ENCODE measurements at regions not wholly inside any gene's neighbourhood (a gene's known extent, or its start where the extent isn't known, plus 50 kb on each side); places are given as distances from the start of the nearest gene placed in this dataset.

DNA sequence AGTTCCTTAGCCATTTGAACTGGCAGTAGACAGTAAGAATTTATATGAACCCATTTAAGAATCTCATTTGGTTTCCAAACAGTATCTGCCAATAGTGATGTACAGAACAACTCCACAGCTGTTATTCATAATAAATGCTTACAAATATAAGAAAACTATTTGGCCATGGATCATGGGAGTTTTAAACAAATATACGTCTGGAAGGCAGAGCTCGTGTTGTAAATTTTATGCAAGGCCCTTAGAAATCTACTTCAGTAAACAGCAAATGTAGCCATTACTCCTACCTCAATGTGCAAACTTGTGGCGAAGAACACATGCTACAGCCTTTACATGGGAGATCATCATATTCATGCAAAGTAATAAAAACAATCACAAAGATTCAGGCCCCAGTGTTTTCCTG is 65.3 kb upstream of the NANOGP8 start:
- no peak overlapping the region for H2BK15ac ChIP-seq (ENCODE audit: low read depth, poor library complexity, severe bottlenecking)
- no peak overlapping the region for H3K9ac ChIP-seq (ENCODE audit: low read length)
- H3K27ac ChIP-seq (ENCODE audit: low read length, poor library complexity, severe bottlenecking): no peak overlapping the region
- H3K79me1 ChIP-seq (replicated peaks; ENCODE audit: low read length, poor library complexity, severe bottlenecking): no peaks in the 10 kb centered on the region
- no peak overlapping the region for H4K91ac ChIP-seq (ENCODE audit: low read length)
- WGBS: 81% methylated on average over 3 of the region's 3 CpGs
- H2AK5ac ChIP-seq (ENCODE audit: low read length, severe bottlenecking): no peak overlapping the region
- H3K27me3 ChIP-seq (ENCODE audit: control insufficient read depth in 1 of 2, insufficient read depth in 1 of 2, low read length in 2 of 2): no peaks in the 10 kb centered on the region
- H3K4ac ChIP-seq (ENCODE audit: low read depth in 1 of 2, low read length in 2 of 2): no peak overlapping the region
- no peak overlapping the region for H2BK120ac ChIP-seq (ENCODE audit: low read depth, low read length)
- no peak overlapping the region for H2AFZ ChIP-seq (ENCODE audit: low read depth, low read length)
- no peak overlapping the region for H2BK5ac ChIP-seq (ENCODE audit: low read depth, low read length, poor library complexity, severe bottlenecking)
- H3K4me1 ChIP-seq (ENCODE audit: control insufficient read depth, insufficient read depth, low read depth, low read length): no peaks in the 10 kb centered on the region
- no peak overlapping the region for H4K8ac ChIP-seq (ENCODE audit: low read length)
- H3K4me2 ChIP-seq (ENCODE audit: low read length, poor library complexity, severe bottlenecking): no peak overlapping the region
- no peak overlapping the region for H3K14ac ChIP-seq (ENCODE audit: low read length in 2 of 2)
- no peaks in the 10 kb centered on the region for H3K9me3 ChIP-seq (ENCODE audit: control insufficient read depth, low read length)
- no peak overlapping the region for H3K4me3 ChIP-seq (ENCODE audit: insufficient read depth in 1 of 2, low read depth in 1 of 2, low read length in 2 of 2)
- no peak for DNase-seq
- H3K18ac ChIP-seq (ENCODE audit: low read depth in 1 of 2, low read length in 2 of 2): no peak overlapping the region
- H2BK12ac ChIP-seq (ENCODE audit: low read length in 2 of 2): no peak overlapping the region
- H3K23ac ChIP-seq (ENCODE audit: low read length in 2 of 2): no peak overlapping the region
- no peaks in the 10 kb centered on the region for H3K36me3 ChIP-seq (ENCODE audit: control insufficient read depth in 1 of 2, insufficient read depth in 2 of 2, low read depth in 1 of 2, low read length in 2 of 2)

GRCh38 chr15:35145336-35145735 is 60.2 kb upstream of the NANOGP8 start:
- no peaks in the 10 kb centered on the region for H3K9me3 ChIP-seq (ENCODE audit: control insufficient read depth, low read length)
- no peak overlapping the region for H4K91ac ChIP-seq (ENCODE audit: low read length)
- no peak overlapping the region for H3K18ac ChIP-seq (ENCODE audit: low read depth in 1 of 2, low read length in 2 of 2)
- H3K79me1 ChIP-seq (replicated peaks; ENCODE audit: low read length, poor library complexity, severe bottlenecking): no peaks in the 10 kb centered on the region
- no peak overlapping the region for H3K27ac ChIP-seq (ENCODE audit: low read length, poor library complexity, severe bottlenecking)
- peak overlapping the region; percentile 19 for H2BK120ac ChIP-seq (ENCODE audit: low read depth, low read length)
- H3K27me3 ChIP-seq (ENCODE audit: control insufficient read depth in 1 of 2, insufficient read depth in 1 of 2, low read length in 2 of 2): no peaks in the 10 kb centered on the region
- H3K4me1 ChIP-seq (ENCODE audit: control insufficient read depth, insufficient read depth, low read depth, low read length): peaks cover 2% of the 10 kb centered on the region
- H2BK12ac ChIP-seq (ENCODE audit: low read length in 2 of 2): no peak overlapping the region
- H3K36me3 ChIP-seq (ENCODE audit: control insufficient read depth in 1 of 2, insufficient read depth in 2 of 2, low read depth in 1 of 2, low read length in 2 of 2): no peaks in the 10 kb centered on the region
- no peak overlapping the region for H4K8ac ChIP-seq (ENCODE audit: low read length)
- no peak overlapping the region for H3K23ac ChIP-seq (ENCODE audit: low read length in 2 of 2)
- no peak overlapping the region for H3K4me3 ChIP-seq (ENCODE audit: insufficient read depth in 1 of 2, low read depth in 1 of 2, low read length in 2 of 2)
- no peak overlapping the region for H3K4ac ChIP-seq (ENCODE audit: low read depth in 1 of 2, low read length in 2 of 2)
- WGBS: 96% methylated on average over 1 of the region's 1 CpG
- no peak overlapping the region for H2BK5ac ChIP-seq (ENCODE audit: low read depth, low read length, poor library complexity, severe bottlenecking)
- no peak overlapping the region for H3K4me2 ChIP-seq (ENCODE audit: low read length, poor library complexity, severe bottlenecking)
- no peak overlapping the region for H3K9ac ChIP-seq (ENCODE audit: low read length)
- H2AK5ac ChIP-seq (ENCODE audit: low read length, severe bottlenecking): no peak overlapping the region
- H2AFZ ChIP-seq (ENCODE audit: low read depth, low read length): no peak overlapping the region
- no peak for DNase-seq
- no peak overlapping the region for H3K14ac ChIP-seq (ENCODE audit: low read length in 2 of 2)
- H2BK15ac ChIP-seq (ENCODE audit: low read depth, poor library complexity, severe bottlenecking): no peak overlapping the region

DNA sequence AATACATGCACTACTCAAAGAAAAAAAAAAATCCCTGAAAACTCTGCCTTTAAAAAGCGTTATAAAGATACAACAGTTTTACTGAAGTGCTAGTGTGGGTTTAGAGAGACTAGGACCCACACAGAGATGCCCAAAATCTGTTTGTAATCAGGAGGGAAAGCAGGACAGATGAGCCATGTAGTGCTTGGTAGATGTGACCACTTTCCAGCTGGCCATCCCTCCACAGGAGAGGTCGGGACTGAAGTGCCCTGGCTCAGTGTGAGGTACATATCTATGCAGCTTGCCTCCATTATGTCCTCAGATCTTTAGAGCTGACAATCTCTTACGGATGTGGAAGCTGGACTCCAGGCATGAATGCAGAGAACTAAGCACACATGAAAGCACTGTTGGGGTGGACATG is 57.5 kb upstream of the NANOGP8 start:
- Histone ChIP-seq H3K4ac (ENCODE audit: low read depth in 1 of 2, low read length in 2 of 2) (peak overlapping the region; percentile 39 to 100), H3K18ac (ENCODE audit: low read depth in 1 of 2, low read length in 2 of 2) (peak overlapping the region; percentile 98), H3K4me3 (ENCODE audit: insufficient read depth in 1 of 2, low read depth in 1 of 2, low read length in 2 of 2) (no peak overlapping the region), H3K9ac (ENCODE audit: low read length) (peak overlapping the region; percentile 71), H3K79me1 (replicated peaks; ENCODE audit: low read length, poor library complexity, severe bottlenecking) (no peaks in the 10 kb centered on the region), H3K27me3 (ENCODE audit: control insufficient read depth in 1 of 2, insufficient read depth in 1 of 2, low read length in 2 of 2) (no peaks in the 10 kb centered on the region), H4K8ac (ENCODE audit: low read length) (peak overlapping the region; percentile 99), H3K27ac (ENCODE audit: low read length, poor library complexity, severe bottlenecking) (no peak overlapping the region), H3K4me2 (ENCODE audit: low read length, poor library complexity, severe bottlenecking) (no peak overlapping the region), H2BK5ac (ENCODE audit: low read depth, low read length, poor library complexity, severe bottlenecking) (no peak overlapping the region), H2BK12ac (ENCODE audit: low read length in 2 of 2) (peak overlapping the region; percentile 97 to 100), H3K4me1 (ENCODE audit: control insufficient read depth, insufficient read depth, low read depth, low read length) (peaks cover 2% of the 10 kb centered on the region), H2BK15ac (ENCODE audit: low read depth, poor library complexity, severe bottlenecking) (no peak overlapping the region), H2AK5ac (ENCODE audit: low read length, severe bottlenecking) (no peak overlapping the region), H3K14ac (ENCODE audit: low read length in 2 of 2) (peak overlapping the region in 1 of 2 experiments; percentile 95), H3K36me3 (ENCODE audit: control insufficient read depth in 1 of 2, insufficient read depth in 2 of 2, low read depth in 1 of 2, low read length in 2 of 2) (no peaks in the 10 kb centered on the region), H3K23ac (ENCODE audit: low read length in 2 of 2) (no peak overlapping the region), H2AFZ (ENCODE audit: low read depth, low read length) (peak overlapping the region; percentile 71), H3K9me3 (ENCODE audit: control insufficient read depth, low read length) (no peaks in the 10 kb centered on the region), H2BK120ac (ENCODE audit: low read depth, low read length) (peak overlapping the region; percentile 29), H4K91ac (ENCODE audit: low read length) (peak overlapping the region; percentile 98)
- DNase-seq: peak; percentile 40
- WGBS: 87% methylated on average over 3 of the region's 3 CpGs

GRCh38 chr15:35141743-35142471 is 56.8 kb upstream of the NANOGP8 start:
- Histone ChIP-seq H2BK12ac (ENCODE audit: low read length in 2 of 2) (no peak overlapping the region), H3K18ac (ENCODE audit: low read depth in 1 of 2, low read length in 2 of 2) (no peak overlapping the region), H3K4me3 (ENCODE audit: insufficient read depth in 1 of 2, low read depth in 1 of 2, low read length in 2 of 2) (no peak overlapping the region), H3K4me2 (ENCODE audit: low read length, poor library complexity, severe bottlenecking) (no peak overlapping the region), H3K4me1 (ENCODE audit: control insufficient read depth, insufficient read depth, low read depth, low read length) (peaks cover 2% of the 10 kb centered on the region), H3K4ac (ENCODE audit: low read depth in 1 of 2, low read length in 2 of 2) (no peak overlapping the region), H3K27me3 (ENCODE audit: control insufficient read depth in 1 of 2, insufficient read depth in 1 of 2, low read length in 2 of 2) (no peaks in the 10 kb centered on the region), H2AK5ac (ENCODE audit: low read length, severe bottlenecking) (no peak overlapping the region), H3K79me1 (replicated peaks; ENCODE audit: low read length, poor library complexity, severe bottlenecking) (no peaks in the 10 kb centered on the region), H3K14ac (ENCODE audit: low read length in 2 of 2) (no peak overlapping the region), H2AFZ (ENCODE audit: low read depth, low read length) (no peak overlapping the region), H2BK120ac (ENCODE audit: low read depth, low read length) (no peak overlapping the region), H3K9ac (ENCODE audit: low read length) (peak overlapping the region; percentile 71), H4K91ac (ENCODE audit: low read length) (no peak overlapping the region), H3K23ac (ENCODE audit: low read length in 2 of 2) (no peak overlapping the region), H2BK15ac (ENCODE audit: low read depth, poor library complexity, severe bottlenecking) (no peak overlapping the region), H3K36me3 (ENCODE audit: control insufficient read depth in 1 of 2, insufficient read depth in 2 of 2, low read depth in 1 of 2, low read length in 2 of 2) (no peaks in the 10 kb centered on the region), H2BK5ac (ENCODE audit: low read depth, low read length, poor library complexity, severe bottlenecking) (no peak overlapping the region), H3K27ac (ENCODE audit: low read length, poor library complexity, severe bottlenecking) (no peak overlapping the region), H3K9me3 (ENCODE audit: control insufficient read depth, low read length) (no peaks in the 10 kb centered on the region), H4K8ac (ENCODE audit: low read length) (no peak overlapping the region)
- DNase-seq: peak; percentile 91
